Fibroblast of lung (primary cell): ENCODE measurements at regions not wholly inside any gene's neighbourhood (a gene's known extent, or its start where the extent isn't known, plus 50 kb on each side); places are given as distances from the start of the nearest gene placed in this dataset.

Experiments
- DNase-seq, 2 donors: peaks; one replicate each; pipeline versions ENCODE4 v3.0.0 to v3.0.0-alpha.2; 2010; ENCODE audit warnings: low read depth in 2 of 2
- H2AFZ ChIP-seq: 2 replicates; pipeline ENCODE4 v1.5.1; 2012; ENCODE audit warnings: low read length, control low read depth, inconsistent platforms
- H3K27ac ChIP-seq: 2 replicates; pipeline ENCODE4 v1.5.1; 2011; ENCODE audit warnings: low read length, control low read depth; ENCODE audit not compliant: insufficient read depth
- H3K27me3 ChIP-seq: 2 replicates; pipeline ENCODE4 v1.5.1; 2011; ENCODE audit warnings: mild to moderate bottlenecking, low read length; ENCODE audit not compliant: control insufficient read depth, insufficient read depth
- H3K36me3 ChIP-seq: 2 replicates; pipeline ENCODE4 v1.5.1; 2011; ENCODE audit warnings: low read length; ENCODE audit not compliant: control insufficient read depth, insufficient read depth
- H3K4me1 ChIP-seq: 2 replicates; pipeline ENCODE4 v1.5.1; 2011; ENCODE audit warnings: low read length; ENCODE audit not compliant: control insufficient read depth, insufficient read depth; ENCODE audit errors: extremely low read depth
- H3K4me2 ChIP-seq: 2 replicates; pipeline ENCODE4 v1.5.1; 2011; ENCODE audit warnings: low read length, control low read depth; ENCODE audit not compliant: insufficient read depth; ENCODE audit errors: extremely low read depth
- H3K4me3 ChIP-seq, 4 experiments: fragments of 200-600 bp in 1 of 4; sonication (generic) in 1 of 4; replicated peaks in 1 of 4; 2 replicates each; pipeline ENCODE4 v1.5.1; 2011 to 2016; ENCODE audit warnings: low read length in 4 of 4, low read depth in 3 of 4, mild to moderate bottlenecking in 3 of 4, control low read depth in 2 of 4, inconsistent platforms in 1 of 4, mixed read lengths in 1 of 4; ENCODE audit not compliant: insufficient read depth in 1 of 4; ENCODE audit errors: control extremely low read depth in 1 of 4
- H3K79me2 ChIP-seq: 2 replicates; pipeline ENCODE4 v1.5.1; 2012; ENCODE audit warnings: mild to moderate bottlenecking, low read length, inconsistent platforms; ENCODE audit not compliant: control insufficient read depth, insufficient read depth
- H3K9ac ChIP-seq: 2 replicates; pipeline ENCODE4 v1.5.1; 2011; ENCODE audit warnings: mild to moderate bottlenecking, low read length, control low read depth; ENCODE audit not compliant: insufficient read depth
- H3K9me3 ChIP-seq: 2 replicates; pipeline ENCODE4 v1.5.1; 2012; ENCODE audit warnings: low read depth, low read length; ENCODE audit not compliant: control insufficient read depth, insufficient read depth
- H4K20me1 ChIP-seq: 2 replicates; pipeline ENCODE4 v1.5.1; 2011; ENCODE audit warnings: low read length; ENCODE audit not compliant: control insufficient read depth, insufficient read depth; ENCODE audit errors: extremely low read depth
- EZH2 ChIP-seq: IDR thresholded peaks from 2 replicates; pipeline ENCODE4 v1.5.1; 2012; ENCODE audit warnings: low read length, control low read depth, mild to moderate bottlenecking; ENCODE audit errors: missing control alignments
- TF ChIP-seq, protein P1 (sequence below), 2 donors: IDR thresholded peaks in 1 of 2; conservative IDR thresholded peaks in 1 of 2; 1 replicate in 1 of 2; 2 replicates in 1 of 2; pipeline ENCODE4 v1.5.1; 2011 to 2012; ENCODE audit warnings: low read length in 2 of 2, control low read depth in 1 of 2, inconsistent platforms in 1 of 2, low read depth in 1 of 2, mild to moderate bottlenecking in 1 of 2

DNA sequence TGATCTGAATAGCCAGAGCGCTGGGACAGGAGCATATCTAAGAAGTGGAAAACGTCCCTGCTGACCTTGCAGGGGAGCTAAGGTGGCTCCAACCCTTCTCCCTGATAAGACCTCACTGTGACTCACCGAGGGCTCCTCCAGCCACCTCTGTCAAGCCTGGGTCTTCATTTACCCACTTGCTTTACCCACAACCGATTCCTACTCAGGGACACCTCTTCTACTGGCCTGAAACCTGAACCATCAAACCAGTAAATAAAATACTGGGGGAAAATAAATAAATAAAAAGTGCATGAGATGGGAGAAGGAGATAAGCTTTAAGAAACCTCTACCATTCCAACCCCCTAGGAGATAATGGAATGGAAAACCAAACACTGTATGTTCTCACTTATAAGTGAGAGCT, 80.2 kb upstream of the ALOX12 start:
- no peak overlapping the region for H3K4me3 ChIP-seq
- TF ChIP-seq, protein P1, sequence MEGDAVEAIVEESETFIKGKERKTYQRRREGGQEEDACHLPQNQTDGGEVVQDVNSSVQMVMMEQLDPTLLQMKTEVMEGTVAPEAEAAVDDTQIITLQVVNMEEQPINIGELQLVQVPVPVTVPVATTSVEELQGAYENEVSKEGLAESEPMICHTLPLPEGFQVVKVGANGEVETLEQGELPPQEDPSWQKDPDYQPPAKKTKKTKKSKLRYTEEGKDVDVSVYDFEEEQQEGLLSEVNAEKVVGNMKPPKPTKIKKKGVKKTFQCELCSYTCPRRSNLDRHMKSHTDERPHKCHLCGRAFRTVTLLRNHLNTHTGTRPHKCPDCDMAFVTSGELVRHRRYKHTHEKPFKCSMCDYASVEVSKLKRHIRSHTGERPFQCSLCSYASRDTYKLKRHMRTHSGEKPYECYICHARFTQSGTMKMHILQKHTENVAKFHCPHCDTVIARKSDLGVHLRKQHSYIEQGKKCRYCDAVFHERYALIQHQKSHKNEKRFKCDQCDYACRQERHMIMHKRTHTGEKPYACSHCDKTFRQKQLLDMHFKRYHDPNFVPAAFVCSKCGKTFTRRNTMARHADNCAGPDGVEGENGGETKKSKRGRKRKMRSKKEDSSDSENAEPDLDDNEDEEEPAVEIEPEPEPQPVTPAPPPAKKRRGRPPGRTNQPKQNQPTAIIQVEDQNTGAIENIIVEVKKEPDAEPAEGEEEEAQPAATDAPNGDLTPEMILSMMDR (conservative IDR thresholded peaks at IDR 0.05 in 1 of 2, IDR thresholded peaks at IDR 0.05 in 1 of 2; ENCODE audit: low read depth in 1 of 2, low read length in 2 of 2): no peak
- H2AFZ ChIP-seq: no peak overlapping the region
- no peak for DNase-seq
- H3K79me2 ChIP-seq: no peaks in the 10 kb centered on the region
- peaks cover 3% of the 10 kb centered on the region for H3K27me3 ChIP-seq
- H3K27ac ChIP-seq: no peak overlapping the region
- H3K9ac ChIP-seq: no peak overlapping the region
- H3K36me3 ChIP-seq: no peaks in the 10 kb centered on the region
- no peaks in the 10 kb centered on the region for H4K20me1 ChIP-seq
- H3K4me1 ChIP-seq: peaks cover 2% of the 10 kb centered on the region
- H3K9me3 ChIP-seq: no peaks in the 10 kb centered on the region
- H3K4me2 ChIP-seq: no peak overlapping the region

- no peak overlapping the region for H3K9ac ChIP-seq
- H3K4me1 ChIP-seq: no peaks in the 10 kb centered on the region
- TF ChIP-seq, protein P1 (conservative IDR thresholded peaks at IDR 0.05 in 1 of 2, IDR thresholded peaks at IDR 0.05 in 1 of 2; ENCODE audit: low read depth in 1 of 2, low read length in 2 of 2): no peak
- no peak for TF ChIP-seq EZH2
- no peak overlapping the region for H3K27ac ChIP-seq
- no peaks in the 10 kb centered on the region for H3K36me3 ChIP-seq
- H2AFZ ChIP-seq: no peak overlapping the region
- no peaks in the 10 kb centered on the region for H4K20me1 ChIP-seq
- H3K4me2 ChIP-seq: no peak overlapping the region
- no peak overlapping the region for H3K4me3 ChIP-seq
- peaks cover 3% of the 10 kb centered on the region for H3K27me3 ChIP-seq
- no peaks in the 10 kb centered on the region for H3K79me2 ChIP-seq
- DNase-seq: no peak
- H3K9me3 ChIP-seq: no peaks in the 10 kb centered on the region
Observed at GRCh38 chr17:6919158-6919557, 76.7 kb upstream of the ALOX12 start.

DNA sequence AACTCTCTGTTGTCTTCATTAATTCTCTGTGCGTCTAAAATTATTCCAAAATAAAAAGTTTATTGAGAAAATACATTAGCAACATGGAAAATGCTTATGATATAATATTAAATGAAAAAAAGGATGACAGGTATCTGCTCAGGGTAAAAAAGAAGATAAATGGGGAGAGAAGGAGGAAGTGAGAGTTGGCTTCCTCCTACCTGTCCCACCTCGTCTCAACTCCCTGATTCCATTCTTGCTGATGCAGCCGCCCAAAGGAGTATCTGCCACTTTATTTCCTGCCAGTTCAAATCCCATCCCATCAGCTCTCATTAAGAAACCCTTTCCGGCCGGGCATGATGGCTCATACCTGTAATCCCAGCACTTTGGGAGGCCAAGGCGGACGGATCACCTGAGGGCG, 72.5 kb upstream of the ALOX12 start:
- H3K4me2 ChIP-seq: no peak overlapping the region
- H3K9ac ChIP-seq: no peak overlapping the region
- H4K20me1 ChIP-seq: no peaks in the 10 kb centered on the region
- no peaks in the 10 kb centered on the region for H3K27me3 ChIP-seq
- TF ChIP-seq, protein P1 (conservative IDR thresholded peaks at IDR 0.05 in 1 of 2, IDR thresholded peaks at IDR 0.05 in 1 of 2; ENCODE audit: low read depth in 1 of 2, low read length in 2 of 2): no peak
- no peak for TF ChIP-seq EZH2
- H3K4me1 ChIP-seq: peaks cover 3% of the 10 kb centered on the region
- no peaks in the 10 kb centered on the region for H3K36me3 ChIP-seq
- no peak overlapping the region for H3K4me3 ChIP-seq
- no peak overlapping the region for H2AFZ ChIP-seq
- no peaks in the 10 kb centered on the region for H3K79me2 ChIP-seq
- no peaks in the 10 kb centered on the region for H3K9me3 ChIP-seq
- no peak for DNase-seq
- H3K27ac ChIP-seq: no peak overlapping the region
